ENCODE measurements at regions not wholly inside any gene's neighbourhood (a gene's known extent, or its start where the extent isn't known, plus 50 kb on each side); places are given as distances from the start of the nearest gene placed in this dataset.

DNA sequence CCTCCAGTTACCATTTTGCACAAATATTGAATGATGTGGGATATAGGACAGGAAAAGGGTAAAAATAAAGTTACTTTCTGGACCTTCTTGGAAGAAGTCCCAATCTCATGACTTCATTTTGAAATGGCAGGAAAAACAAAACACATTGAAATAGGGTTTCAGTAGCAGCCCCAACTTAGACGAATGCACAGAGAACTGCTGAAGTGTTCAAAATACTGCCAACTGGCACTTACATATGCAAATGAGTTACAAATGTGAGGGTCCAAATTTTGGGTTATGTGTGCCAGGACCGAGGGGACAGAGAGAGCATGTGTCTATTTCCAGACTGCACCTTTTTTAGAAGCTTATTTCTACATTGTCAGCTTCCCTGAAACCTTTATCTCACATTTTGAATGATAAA is 112.9 kb upstream of the CCDC68 start:
- TF ChIP-seq, protein P1, sequence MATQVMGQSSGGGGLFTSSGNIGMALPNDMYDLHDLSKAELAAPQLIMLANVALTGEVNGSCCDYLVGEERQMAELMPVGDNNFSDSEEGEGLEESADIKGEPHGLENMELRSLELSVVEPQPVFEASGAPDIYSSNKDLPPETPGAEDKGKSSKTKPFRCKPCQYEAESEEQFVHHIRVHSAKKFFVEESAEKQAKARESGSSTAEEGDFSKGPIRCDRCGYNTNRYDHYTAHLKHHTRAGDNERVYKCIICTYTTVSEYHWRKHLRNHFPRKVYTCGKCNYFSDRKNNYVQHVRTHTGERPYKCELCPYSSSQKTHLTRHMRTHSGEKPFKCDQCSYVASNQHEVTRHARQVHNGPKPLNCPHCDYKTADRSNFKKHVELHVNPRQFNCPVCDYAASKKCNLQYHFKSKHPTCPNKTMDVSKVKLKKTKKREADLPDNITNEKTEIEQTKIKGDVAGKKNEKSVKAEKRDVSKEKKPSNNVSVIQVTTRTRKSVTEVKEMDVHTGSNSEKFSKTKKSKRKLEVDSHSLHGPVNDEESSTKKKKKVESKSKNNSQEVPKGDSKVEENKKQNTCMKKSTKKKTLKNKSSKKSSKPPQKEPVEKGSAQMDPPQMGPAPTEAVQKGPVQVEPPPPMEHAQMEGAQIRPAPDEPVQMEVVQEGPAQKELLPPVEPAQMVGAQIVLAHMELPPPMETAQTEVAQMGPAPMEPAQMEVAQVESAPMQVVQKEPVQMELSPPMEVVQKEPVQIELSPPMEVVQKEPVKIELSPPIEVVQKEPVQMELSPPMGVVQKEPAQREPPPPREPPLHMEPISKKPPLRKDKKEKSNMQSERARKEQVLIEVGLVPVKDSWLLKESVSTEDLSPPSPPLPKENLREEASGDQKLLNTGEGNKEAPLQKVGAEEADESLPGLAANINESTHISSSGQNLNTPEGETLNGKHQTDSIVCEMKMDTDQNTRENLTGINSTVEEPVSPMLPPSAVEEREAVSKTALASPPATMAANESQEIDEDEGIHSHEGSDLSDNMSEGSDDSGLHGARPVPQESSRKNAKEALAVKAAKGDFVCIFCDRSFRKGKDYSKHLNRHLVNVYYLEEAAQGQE (IDR thresholded peaks at IDR 0.05; ENCODE audit: unreplicated experiment): no peak
- TF ChIP-seq, protein P2, sequence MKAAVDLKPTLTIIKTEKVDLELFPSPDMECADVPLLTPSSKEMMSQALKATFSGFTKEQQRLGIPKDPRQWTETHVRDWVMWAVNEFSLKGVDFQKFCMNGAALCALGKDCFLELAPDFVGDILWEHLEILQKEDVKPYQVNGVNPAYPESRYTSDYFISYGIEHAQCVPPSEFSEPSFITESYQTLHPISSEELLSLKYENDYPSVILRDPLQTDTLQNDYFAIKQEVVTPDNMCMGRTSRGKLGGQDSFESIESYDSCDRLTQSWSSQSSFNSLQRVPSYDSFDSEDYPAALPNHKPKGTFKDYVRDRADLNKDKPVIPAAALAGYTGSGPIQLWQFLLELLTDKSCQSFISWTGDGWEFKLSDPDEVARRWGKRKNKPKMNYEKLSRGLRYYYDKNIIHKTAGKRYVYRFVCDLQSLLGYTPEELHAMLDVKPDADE (IDR thresholded peaks at IDR 0.05): no peak
- TF ChIP-seq, protein P3, sequence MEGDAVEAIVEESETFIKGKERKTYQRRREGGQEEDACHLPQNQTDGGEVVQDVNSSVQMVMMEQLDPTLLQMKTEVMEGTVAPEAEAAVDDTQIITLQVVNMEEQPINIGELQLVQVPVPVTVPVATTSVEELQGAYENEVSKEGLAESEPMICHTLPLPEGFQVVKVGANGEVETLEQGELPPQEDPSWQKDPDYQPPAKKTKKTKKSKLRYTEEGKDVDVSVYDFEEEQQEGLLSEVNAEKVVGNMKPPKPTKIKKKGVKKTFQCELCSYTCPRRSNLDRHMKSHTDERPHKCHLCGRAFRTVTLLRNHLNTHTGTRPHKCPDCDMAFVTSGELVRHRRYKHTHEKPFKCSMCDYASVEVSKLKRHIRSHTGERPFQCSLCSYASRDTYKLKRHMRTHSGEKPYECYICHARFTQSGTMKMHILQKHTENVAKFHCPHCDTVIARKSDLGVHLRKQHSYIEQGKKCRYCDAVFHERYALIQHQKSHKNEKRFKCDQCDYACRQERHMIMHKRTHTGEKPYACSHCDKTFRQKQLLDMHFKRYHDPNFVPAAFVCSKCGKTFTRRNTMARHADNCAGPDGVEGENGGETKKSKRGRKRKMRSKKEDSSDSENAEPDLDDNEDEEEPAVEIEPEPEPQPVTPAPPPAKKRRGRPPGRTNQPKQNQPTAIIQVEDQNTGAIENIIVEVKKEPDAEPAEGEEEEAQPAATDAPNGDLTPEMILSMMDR (conservative IDR thresholded peaks at IDR 0.05; ENCODE audit: low read depth in 2 of 2): no peak
- TF ChIP-seq EZH2 (IDR thresholded peaks at IDR 0.05; ENCODE audit: low read depth, unreplicated experiment) (no peak), ZNF331 (CRISPR knock-in tag; IDR thresholded peaks at IDR 0.05; ENCODE audit: low read depth) (no peak), POLR2AphosphoS5 (IDR thresholded peaks at IDR 0.05; ENCODE audit: low read depth) (no peak), JUNB (IDR thresholded peaks at IDR 0.05; ENCODE audit: unreplicated experiment) (no peak), EZH2phosphoT487 (IDR thresholded peaks at IDR 0.05; ENCODE audit: unreplicated experiment) (no peak), CREB1 (CRISPR knock-in tag; IDR thresholded peaks at IDR 0.05; ENCODE audit: low read depth) (no peak), STAT1 (IDR thresholded peaks at IDR 0.05; ENCODE audit: unreplicated experiment) (no peak), NANOG (IDR thresholded peaks at IDR 0.05; ENCODE audit: borderline replicate concordance) (no peak)
- TF ChIP-seq, protein P4, sequence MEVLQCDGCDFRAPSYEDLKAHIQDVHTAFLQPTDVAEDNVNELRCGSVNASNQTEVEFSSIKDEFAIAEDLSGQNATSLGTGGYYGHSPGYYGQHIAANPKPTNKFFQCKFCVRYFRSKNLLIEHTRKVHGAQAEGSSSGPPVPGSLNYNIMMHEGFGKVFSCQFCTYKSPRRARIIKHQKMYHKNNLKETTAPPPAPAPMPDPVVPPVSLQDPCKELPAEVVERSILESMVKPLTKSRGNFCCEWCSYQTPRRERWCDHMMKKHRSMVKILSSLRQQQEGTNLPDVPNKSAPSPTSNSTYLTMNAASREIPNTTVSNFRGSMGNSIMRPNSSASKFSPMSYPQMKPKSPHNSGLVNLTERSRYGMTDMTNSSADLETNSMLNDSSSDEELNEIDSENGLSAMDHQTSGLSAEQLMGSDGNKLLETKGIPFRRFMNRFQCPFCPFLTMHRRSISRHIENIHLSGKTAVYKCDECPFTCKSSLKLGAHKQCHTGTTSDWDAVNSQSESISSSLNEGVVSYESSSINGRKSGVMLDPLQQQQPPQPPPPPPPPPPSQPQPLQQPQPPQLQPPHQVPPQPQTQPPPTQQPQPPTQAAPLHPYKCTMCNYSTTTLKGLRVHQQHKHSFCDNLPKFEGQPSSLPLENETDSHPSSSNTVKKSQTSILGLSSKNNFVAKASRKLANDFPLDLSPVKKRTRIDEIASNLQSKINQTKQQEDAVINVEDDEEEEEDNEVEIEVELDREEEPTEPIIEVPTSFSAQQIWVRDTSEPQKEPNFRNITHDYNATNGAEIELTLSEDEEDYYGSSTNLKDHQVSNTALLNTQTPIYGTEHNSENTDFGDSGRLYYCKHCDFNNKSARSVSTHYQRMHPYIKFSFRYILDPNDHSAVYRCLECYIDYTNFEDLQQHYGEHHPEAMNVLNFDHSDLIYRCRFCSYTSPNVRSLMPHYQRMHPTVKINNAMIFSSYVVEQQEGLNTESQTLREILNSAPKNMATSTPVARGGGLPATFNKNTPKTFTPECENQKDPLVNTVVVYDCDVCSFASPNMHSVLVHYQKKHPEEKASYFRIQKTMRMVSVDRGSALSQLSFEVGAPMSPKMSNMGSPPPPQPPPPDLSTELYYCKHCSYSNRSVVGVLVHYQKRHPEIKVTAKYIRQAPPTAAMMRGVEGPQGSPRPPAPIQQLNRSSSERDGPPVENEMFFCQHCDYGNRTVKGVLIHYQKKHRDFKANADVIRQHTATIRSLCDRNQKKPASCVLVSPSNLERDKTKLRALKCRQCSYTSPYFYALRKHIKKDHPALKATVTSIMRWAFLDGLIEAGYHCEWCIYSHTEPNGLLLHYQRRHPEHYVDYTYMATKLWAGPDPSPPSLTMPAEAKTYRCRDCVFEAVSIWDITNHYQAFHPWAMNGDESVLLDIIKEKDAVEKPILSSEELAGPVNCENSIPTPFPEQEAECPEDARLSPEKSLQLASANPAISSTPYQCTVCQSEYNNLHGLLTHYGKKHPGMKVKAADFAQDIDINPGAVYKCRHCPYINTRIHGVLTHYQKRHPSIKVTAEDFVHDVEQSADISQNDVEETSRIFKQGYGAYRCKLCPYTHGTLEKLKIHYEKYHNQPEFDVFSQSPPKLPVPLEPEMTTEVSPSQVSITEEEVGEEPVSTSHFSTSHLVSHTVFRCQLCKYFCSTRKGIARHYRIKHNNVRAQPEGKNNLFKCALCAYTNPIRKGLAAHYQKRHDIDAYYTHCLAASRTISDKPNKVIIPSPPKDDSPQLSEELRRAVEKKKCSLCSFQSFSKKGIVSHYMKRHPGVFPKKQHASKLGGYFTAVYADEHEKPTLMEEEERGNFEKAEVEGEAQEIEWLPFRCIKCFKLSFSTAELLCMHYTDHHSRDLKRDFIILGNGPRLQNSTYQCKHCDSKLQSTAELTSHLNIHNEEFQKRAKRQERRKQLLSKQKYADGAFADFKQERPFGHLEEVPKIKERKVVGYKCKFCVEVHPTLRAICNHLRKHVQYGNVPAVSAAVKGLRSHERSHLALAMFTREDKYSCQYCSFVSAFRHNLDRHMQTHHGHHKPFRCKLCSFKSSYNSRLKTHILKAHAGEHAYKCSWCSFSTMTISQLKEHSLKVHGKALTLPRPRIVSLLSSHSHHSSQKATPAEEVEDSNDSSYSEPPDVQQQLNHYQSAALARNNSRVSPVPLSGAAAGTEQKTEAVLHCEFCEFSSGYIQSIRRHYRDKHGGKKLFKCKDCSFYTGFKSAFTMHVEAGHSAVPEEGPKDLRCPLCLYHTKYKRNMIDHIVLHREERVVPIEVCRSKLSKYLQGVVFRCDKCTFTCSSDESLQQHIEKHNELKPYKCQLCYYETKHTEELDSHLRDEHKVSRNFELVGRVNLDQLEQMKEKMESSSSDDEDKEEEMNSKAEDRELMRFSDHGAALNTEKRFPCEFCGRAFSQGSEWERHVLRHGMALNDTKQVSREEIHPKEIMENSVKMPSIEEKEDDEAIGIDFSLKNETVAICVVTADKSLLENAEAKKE (CRISPR knock-in tag; IDR thresholded peaks at IDR 0.05): no peak
